Endothelial cell (in vitro differentiated cells): ENCODE measurements at regions not wholly inside any gene's neighbourhood (a gene's known extent, or its start where the extent isn't known, plus 50 kb on each side); places are given as distances from the start of the nearest gene placed in this dataset.

Source experiments
- DNase-seq: peaks from one replicate; pipeline ENCODE4 v3.0.0; 2021; ENCODE audit warnings: low spot score
- H3K27ac Mint-ChIP-seq: one replicate; pipeline ENCODE4 v1.8.0; 2021; ENCODE audit warnings: mixed read lengths, inconsistent platforms; ENCODE audit not compliant: unreplicated experiment
- H3K27me3 Mint-ChIP-seq: one replicate; pipeline ENCODE4 v1.8.0; 2021; ENCODE audit warnings: mild to moderate bottlenecking, moderate library complexity, mixed read lengths, inconsistent platforms; ENCODE audit not compliant: unreplicated experiment
- H3K36me3 Mint-ChIP-seq: one replicate; pipeline ENCODE4 v1.8.0; 2021; ENCODE audit warnings: mild to moderate bottlenecking, low read depth, mixed read lengths, inconsistent platforms; ENCODE audit not compliant: unreplicated experiment
- H3K4me1 Mint-ChIP-seq: one replicate; pipeline ENCODE4 v1.8.0; 2021; ENCODE audit warnings: mild to moderate bottlenecking, mixed read lengths, inconsistent platforms; ENCODE audit not compliant: unreplicated experiment
- H3K4me3 Mint-ChIP-seq: one replicate; pipeline ENCODE4 v1.8.0; 2021; ENCODE audit warnings: mild to moderate bottlenecking, mixed read lengths, inconsistent platforms; ENCODE audit not compliant: unreplicated experiment
- H3K9me3 Mint-ChIP-seq: one replicate; pipeline ENCODE4 v1.8.0; 2021; ENCODE audit warnings: mixed read lengths, inconsistent platforms; ENCODE audit not compliant: unreplicated experiment
- CTCF ChIP-seq: fragments of 200-600 bp; sonication (generic); IDR thresholded peaks from one replicate; pipeline ENCODE4 v1.5.0; 2021; ENCODE audit warnings: antibody characterized with exemption; ENCODE audit not compliant: unreplicated experiment

DNA sequence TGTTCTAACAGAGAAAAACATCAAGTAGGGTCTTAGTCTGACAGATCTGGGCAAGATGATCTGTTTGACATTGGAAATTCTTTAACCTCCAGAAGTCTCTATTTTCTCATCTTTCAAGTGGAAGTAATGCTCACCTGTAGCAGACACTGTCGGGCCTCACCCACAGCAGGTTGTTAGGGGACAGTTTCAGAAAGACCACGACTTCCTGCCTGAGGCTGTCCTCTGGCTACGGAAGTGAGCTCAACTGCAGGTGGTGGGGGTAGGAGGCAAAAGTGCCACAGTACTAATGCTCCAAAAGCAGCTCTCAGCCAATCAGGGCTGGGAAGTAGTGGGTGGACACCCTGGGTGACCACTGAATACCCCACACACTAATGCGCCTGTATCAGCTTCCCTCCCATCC lies 111.4 kb upstream of the TOPAZ1 start:
- Mint-ChIP-seq H3K36me3 (no peaks in the 10 kb centered on the region), H3K9me3 (no peaks in the 10 kb centered on the region), H3K27me3 (peaks cover under 1% of the 10 kb centered on the region), H3K4me1 (no peaks in the 10 kb centered on the region), H3K4me3 (no peak overlapping the region), H3K27ac (no peak overlapping the region)
- TF ChIP-seq CTCF, result no peak
- DNase-seq, result no peak

DNA sequence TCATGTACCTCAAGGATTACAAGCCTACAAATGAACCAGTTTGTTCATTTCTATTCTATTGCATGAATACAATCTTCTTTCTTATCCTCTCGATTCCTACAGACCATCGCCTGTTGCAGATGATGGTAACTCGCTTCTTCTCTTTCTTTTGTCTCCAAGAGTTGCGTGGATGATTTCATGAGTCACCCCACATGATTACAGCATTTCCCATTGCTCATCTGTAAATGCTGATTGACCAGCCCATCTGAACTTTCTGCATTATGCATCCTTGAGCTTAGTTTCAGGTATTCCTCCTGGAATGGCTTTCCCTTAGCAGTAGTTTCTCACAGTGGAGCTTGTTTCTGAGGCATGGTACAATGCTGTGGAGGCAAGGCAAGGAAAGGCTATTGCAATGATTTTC lies 109.6 kb upstream of the TOPAZ1 start:
- DNase-seq, result no peak
- H3K4me1 Mint-ChIP-seq, result no peaks in the 10 kb centered on the region
- peaks cover 2% of the 10 kb centered on the region for H3K27me3 Mint-ChIP-seq
- H3K27ac Mint-ChIP-seq, result no peak overlapping the region
- no peaks in the 10 kb centered on the region for H3K36me3 Mint-ChIP-seq
- TF ChIP-seq CTCF, result no peak
- H3K4me3 Mint-ChIP-seq, result no peak overlapping the region
- H3K9me3 Mint-ChIP-seq, result no peaks in the 10 kb centered on the region

- H3K27ac Mint-ChIP-seq, result no peak overlapping the region
- no peaks in the 10 kb centered on the region for H3K4me1 Mint-ChIP-seq
- no peak for TF ChIP-seq CTCF
- H3K27me3 Mint-ChIP-seq, result peaks cover 2% of the 10 kb centered on the region
- H3K9me3 Mint-ChIP-seq, result no peaks in the 10 kb centered on the region
- H3K36me3 Mint-ChIP-seq, result no peaks in the 10 kb centered on the region
- no peak for DNase-seq
- no peak overlapping the region for H3K4me3 Mint-ChIP-seq
Measured at GRCh38 chr3:44132593-44132992, 109.1 kb upstream of the TOPAZ1 start.

GRCh38 chr3:44136421-44136820 lies 105.3 kb upstream of the TOPAZ1 start:
- no peak for TF ChIP-seq CTCF
- H3K27ac Mint-ChIP-seq, result no peak overlapping the region
- no peak for DNase-seq
- no peak overlapping the region for H3K4me3 Mint-ChIP-seq
- no peaks in the 10 kb centered on the region for H3K36me3 Mint-ChIP-seq
- H3K9me3 Mint-ChIP-seq, result no peaks in the 10 kb centered on the region
- H3K27me3 Mint-ChIP-seq, result peaks cover 2% of the 10 kb centered on the region
- no peaks in the 10 kb centered on the region for H3K4me1 Mint-ChIP-seq

DNA sequence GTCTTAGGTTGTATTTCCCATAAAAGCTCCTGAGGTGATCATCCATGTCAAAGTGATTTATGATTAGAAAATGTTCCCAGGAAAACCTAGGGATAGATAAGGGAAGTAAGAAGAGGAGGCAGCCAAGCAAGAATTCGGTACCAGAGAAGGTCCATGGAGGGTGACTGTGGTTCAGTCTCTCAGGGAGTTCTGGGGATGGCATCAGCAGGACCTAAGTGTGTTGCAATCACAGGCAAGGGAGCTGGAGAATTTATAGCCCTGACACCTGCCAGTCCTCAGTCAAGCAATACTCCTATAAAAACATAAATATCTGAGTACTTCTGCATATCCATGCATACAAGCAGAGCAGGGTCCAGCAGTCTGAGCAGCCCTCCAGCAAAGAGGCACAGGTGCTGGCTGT lies 95.6 kb upstream of the TOPAZ1 start:
- H3K4me3 Mint-ChIP-seq, result no peak overlapping the region
- DNase-seq, result no peak
- H3K9me3 Mint-ChIP-seq, result no peaks in the 10 kb centered on the region
- H3K27ac Mint-ChIP-seq, result no peak overlapping the region
- no peaks in the 10 kb centered on the region for H3K36me3 Mint-ChIP-seq
- TF ChIP-seq CTCF, result no peak
- H3K4me1 Mint-ChIP-seq, result no peaks in the 10 kb centered on the region
- no peaks in the 10 kb centered on the region for H3K27me3 Mint-ChIP-seq
